ENCODE measurements at regions not wholly inside any gene's neighbourhood (a gene's known extent, or its start where the extent isn't known, plus 50 kb on each side); places are given as distances from the start of the nearest gene placed in this dataset.

DNA sequence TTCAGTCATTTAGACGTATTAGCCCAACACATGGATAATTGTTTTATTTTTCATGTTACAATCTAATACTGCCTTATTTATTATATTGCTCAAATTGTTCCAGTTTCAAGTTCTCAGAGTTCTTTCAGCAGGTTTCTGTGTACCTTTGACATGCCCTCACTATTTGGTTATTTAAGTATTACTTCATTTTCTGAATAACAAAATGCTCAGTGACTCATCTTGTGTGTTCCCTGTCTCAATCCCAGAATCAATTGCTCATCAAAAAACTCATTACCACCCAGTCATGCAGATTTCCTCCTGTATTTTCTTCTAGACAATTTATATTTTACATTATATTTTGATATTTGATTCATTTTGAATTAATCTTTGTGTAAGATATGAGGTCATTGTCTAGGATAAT, 562.6 kb downstream of the ANXA1 start:
- Histone ChIP-seq H3K27ac (no peak overlapping the region), H3K36me3 (no peaks in the 10 kb centered on the region), H3K27me3 (ENCODE audit: insufficient read depth, low read depth, severe bottlenecking) (no peaks in the 10 kb centered on the region), H3K4me3 (ENCODE audit: low read depth, low read length) (no peak overlapping the region), H3K9me3 (ENCODE audit: severe bottlenecking) (no peaks in the 10 kb centered on the region)
- TF ChIP-seq, protein P1, sequence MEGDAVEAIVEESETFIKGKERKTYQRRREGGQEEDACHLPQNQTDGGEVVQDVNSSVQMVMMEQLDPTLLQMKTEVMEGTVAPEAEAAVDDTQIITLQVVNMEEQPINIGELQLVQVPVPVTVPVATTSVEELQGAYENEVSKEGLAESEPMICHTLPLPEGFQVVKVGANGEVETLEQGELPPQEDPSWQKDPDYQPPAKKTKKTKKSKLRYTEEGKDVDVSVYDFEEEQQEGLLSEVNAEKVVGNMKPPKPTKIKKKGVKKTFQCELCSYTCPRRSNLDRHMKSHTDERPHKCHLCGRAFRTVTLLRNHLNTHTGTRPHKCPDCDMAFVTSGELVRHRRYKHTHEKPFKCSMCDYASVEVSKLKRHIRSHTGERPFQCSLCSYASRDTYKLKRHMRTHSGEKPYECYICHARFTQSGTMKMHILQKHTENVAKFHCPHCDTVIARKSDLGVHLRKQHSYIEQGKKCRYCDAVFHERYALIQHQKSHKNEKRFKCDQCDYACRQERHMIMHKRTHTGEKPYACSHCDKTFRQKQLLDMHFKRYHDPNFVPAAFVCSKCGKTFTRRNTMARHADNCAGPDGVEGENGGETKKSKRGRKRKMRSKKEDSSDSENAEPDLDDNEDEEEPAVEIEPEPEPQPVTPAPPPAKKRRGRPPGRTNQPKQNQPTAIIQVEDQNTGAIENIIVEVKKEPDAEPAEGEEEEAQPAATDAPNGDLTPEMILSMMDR (IDR thresholded peaks at IDR 0.05; ENCODE audit: low read depth, low read length) = no peak
- DNase-seq = no peak

- Histone ChIP-seq H3K4me3 (ENCODE audit: low read depth, low read length) (no peak overlapping the region), H3K27ac (no peak overlapping the region), H3K9me3 (ENCODE audit: severe bottlenecking) (no peaks in the 10 kb centered on the region), H3K27me3 (ENCODE audit: insufficient read depth, low read depth, severe bottlenecking) (no peaks in the 10 kb centered on the region), H3K36me3 (no peaks in the 10 kb centered on the region)
- TF ChIP-seq, protein P1 (IDR thresholded peaks at IDR 0.05; ENCODE audit: low read depth, low read length) = no peak
- DNase-seq = no peak
These were observed 563.9 kb downstream of the ANXA1 start for GRCh38 chr9:73715591-73715990.

DNA sequence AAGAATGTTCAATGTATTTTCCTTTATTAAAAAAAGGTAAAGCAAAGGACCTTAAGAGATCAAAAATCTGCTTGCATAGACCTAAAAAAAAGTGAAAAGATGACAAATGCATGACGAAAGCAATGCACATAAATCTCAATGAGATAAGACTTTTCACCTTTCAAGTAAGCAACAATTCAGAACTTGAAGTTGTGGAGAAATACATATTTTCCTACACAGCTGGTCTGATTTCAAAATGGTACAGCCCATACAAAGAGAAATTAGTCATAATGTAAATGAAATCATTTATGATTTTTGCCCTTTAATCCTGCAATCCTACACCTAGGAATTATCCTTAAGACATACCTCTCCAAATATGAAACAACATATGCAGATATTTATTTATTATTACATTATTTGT, 568.0 kb downstream of the ANXA1 start:
- Histone ChIP-seq H3K9me3 (ENCODE audit: severe bottlenecking) (no peaks in the 10 kb centered on the region), H3K27ac (no peak overlapping the region), H3K4me3 (ENCODE audit: low read depth, low read length) (no peak overlapping the region), H3K36me3 (no peaks in the 10 kb centered on the region), H3K27me3 (ENCODE audit: insufficient read depth, low read depth, severe bottlenecking) (no peaks in the 10 kb centered on the region)
- DNase-seq = no peak
- TF ChIP-seq, protein P1 (IDR thresholded peaks at IDR 0.05; ENCODE audit: low read depth, low read length) = no peak

GRCh38 chr9:73720601-73721000, 568.9 kb downstream of the ANXA1 start:
- H3K36me3 ChIP-seq = no peaks in the 10 kb centered on the region
- no peak overlapping the region for H3K27ac ChIP-seq
- no peaks in the 10 kb centered on the region for H3K9me3 ChIP-seq (ENCODE audit: severe bottlenecking)
- DNase-seq = no peak
- TF ChIP-seq, protein P1 (IDR thresholded peaks at IDR 0.05; ENCODE audit: low read depth, low read length) = no peak
- no peaks in the 10 kb centered on the region for H3K27me3 ChIP-seq (ENCODE audit: insufficient read depth, low read depth, severe bottlenecking)
- H3K4me3 ChIP-seq (ENCODE audit: low read depth, low read length) = no peak overlapping the region

DNA sequence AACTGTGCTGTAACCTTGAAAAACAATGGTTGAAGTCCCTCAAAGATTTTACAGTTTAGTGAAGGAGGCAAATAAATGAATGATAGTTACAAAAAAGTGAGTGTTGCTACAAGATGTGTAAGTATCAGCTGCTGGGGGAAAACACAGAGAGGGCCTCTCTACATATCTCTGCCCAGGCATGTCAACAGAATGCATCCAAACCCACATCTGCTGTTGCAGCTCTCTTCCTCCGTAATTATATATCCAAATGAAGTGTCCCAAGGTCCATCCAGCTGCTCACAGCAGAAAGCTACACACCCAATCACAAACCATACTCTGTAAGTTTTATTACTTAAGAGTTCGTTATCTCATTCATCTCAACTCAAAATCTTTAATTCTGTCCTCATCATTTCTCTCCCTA, 584.6 kb downstream of the ANXA1 start:
- no peak overlapping the region for H3K27ac ChIP-seq
- TF ChIP-seq, protein P1 (IDR thresholded peaks at IDR 0.05; ENCODE audit: low read depth, low read length) = no peak
- no peak overlapping the region for H3K4me3 ChIP-seq (ENCODE audit: low read depth, low read length)
- no peak for DNase-seq
- no peaks in the 10 kb centered on the region for H3K9me3 ChIP-seq (ENCODE audit: severe bottlenecking)
- H3K36me3 ChIP-seq = no peaks in the 10 kb centered on the region
- no peaks in the 10 kb centered on the region for H3K27me3 ChIP-seq (ENCODE audit: insufficient read depth, low read depth, severe bottlenecking)

- no peak overlapping the region for H3K27ac ChIP-seq
- H3K9me3 ChIP-seq (ENCODE audit: severe bottlenecking) = no peaks in the 10 kb centered on the region
- no peaks in the 10 kb centered on the region for H3K27me3 ChIP-seq (ENCODE audit: insufficient read depth, low read depth, severe bottlenecking)
- DNase-seq = no peak
- H3K4me3 ChIP-seq (ENCODE audit: low read depth, low read length) = no peak overlapping the region
- H3K36me3 ChIP-seq = no peaks in the 10 kb centered on the region
- TF ChIP-seq, protein P1 (IDR thresholded peaks at IDR 0.05; ENCODE audit: low read depth, low read length) = no peak
These were observed 587.3 kb downstream of the ANXA1 start for GRCh38 chr9:73738741-73739530.

Data from WERI-Rb-1 (cell line).